Neural progenitor cell (in vitro differentiated cells): ENCODE measurements at regions not wholly inside any gene's neighbourhood (a gene's known extent, or its start where the extent isn't known, plus 50 kb on each side); places are given as distances from the start of the nearest gene placed in this dataset.

Experiments
- EZH2 ChIP-seq: fragments of 200-600 bp; sonication (generic); IDR thresholded peaks from 2 replicates; pipeline ENCODE4 v1.6.1; 2017; ENCODE audit warnings: antibody characterized with exemption, mild to moderate bottlenecking, moderate library complexity
- EZH2phosphoT487 ChIP-seq: fragments of 200-600 bp; sonication (generic); IDR thresholded peaks from 2 replicates; pipeline ENCODE4 v1.6.1; 2017; ENCODE audit warnings: antibody characterized with exemption
- TF ChIP-seq, protein P1 (sequence below): fragments of 200-600 bp; sonication (generic); IDR thresholded peaks from 2 replicates; pipeline ENCODE4 v1.5.1; 2017; ENCODE audit warnings: antibody characterized with exemption, mild to moderate bottlenecking

DNA sequence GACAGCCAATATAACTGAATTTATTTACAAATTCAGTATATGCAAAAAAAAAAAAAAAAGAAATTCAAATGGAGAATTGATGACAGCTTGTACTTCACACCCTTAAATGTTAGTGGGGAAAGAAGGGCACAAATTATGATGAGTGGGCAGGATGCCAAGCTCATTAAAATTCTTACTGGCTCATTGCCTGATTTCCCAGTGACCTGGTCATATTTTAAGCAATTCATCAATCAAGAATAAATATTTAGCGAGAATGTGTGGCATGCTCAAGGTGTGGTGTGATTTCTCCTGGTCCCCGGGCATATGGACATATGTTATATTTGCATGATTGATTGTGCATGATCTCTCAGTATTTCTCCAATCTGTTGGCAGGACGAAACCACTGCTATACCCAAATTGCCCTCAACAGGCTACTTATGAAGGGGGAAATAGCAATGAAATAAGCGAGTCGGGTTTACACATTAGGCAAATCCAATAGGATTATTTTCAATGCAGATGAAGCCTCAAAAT, 883.0 kb downstream of the LRRTM4 start:
- TF ChIP-seq, protein P1, sequence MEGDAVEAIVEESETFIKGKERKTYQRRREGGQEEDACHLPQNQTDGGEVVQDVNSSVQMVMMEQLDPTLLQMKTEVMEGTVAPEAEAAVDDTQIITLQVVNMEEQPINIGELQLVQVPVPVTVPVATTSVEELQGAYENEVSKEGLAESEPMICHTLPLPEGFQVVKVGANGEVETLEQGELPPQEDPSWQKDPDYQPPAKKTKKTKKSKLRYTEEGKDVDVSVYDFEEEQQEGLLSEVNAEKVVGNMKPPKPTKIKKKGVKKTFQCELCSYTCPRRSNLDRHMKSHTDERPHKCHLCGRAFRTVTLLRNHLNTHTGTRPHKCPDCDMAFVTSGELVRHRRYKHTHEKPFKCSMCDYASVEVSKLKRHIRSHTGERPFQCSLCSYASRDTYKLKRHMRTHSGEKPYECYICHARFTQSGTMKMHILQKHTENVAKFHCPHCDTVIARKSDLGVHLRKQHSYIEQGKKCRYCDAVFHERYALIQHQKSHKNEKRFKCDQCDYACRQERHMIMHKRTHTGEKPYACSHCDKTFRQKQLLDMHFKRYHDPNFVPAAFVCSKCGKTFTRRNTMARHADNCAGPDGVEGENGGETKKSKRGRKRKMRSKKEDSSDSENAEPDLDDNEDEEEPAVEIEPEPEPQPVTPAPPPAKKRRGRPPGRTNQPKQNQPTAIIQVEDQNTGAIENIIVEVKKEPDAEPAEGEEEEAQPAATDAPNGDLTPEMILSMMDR, result no peak
- no peak for TF ChIP-seq EZH2phosphoT487
- no peak for TF ChIP-seq EZH2
